Ovary (tissue), 3 donors: ENCODE measurements at regions not wholly inside any gene's neighbourhood (a gene's known extent, or its start where the extent isn't known, plus 50 kb on each side); places are given as distances from the start of the nearest gene placed in this dataset.

ENCODE experiments used
- CTCF ChIP-seq, 3 donors: fragments of 450-650 bp in 2 of 3; fragments of 200-600 bp in 1 of 3; IDR thresholded peaks; one replicate each; pipeline versions ENCODE4 v1.5.1 to v1.8.0; 2016 to 2022; ENCODE audit warnings: antibody characterized with exemption in 3 of 3, mild to moderate bottlenecking in 1 of 3
- EP300 ChIP-seq: sonication (generic); formaldehyde crosslinking; IDR thresholded peaks from one replicate; pipeline ENCODE4 v1.6.1; 2017; ENCODE audit warnings: antibody characterized with exemption
- POLR2A ChIP-seq: fragments of 450-650 bp; IDR thresholded peaks from one replicate; pipeline ENCODE4 v1.6.1; 2017; ENCODE audit warnings: antibody characterized with exemption, mild to moderate bottlenecking, moderate library complexity
- donor health status: DM: no; HTN: no; CAD: no.

- TF ChIP-seq CTCF (IDR thresholded peaks at IDR 0.05) = no peak
- no peak for TF ChIP-seq POLR2A
- TF ChIP-seq EP300 = no peak
These were observed 177.6 kb upstream of the ANKRD55 start for GRCh38 chr5:56410696-56411095.
